Neural cell (in vitro differentiated cells): ENCODE measurements at regions not wholly inside any gene's neighbourhood (a gene's known extent, or its start where the extent isn't known, plus 50 kb on each side); places are given as distances from the start of the nearest gene placed in this dataset.

Source experiments
- H2AFZ ChIP-seq: fragments of 200-600, 300-800 bp; sonication (generic), shearing (Covaris generic); 2 replicates; pipeline ENCODE4 v1.6.0; 2014; ENCODE audit warnings: low read depth, mild to moderate bottlenecking, antibody characterized with exemption, low read length, moderate library complexity
- H3F3A ChIP-seq: fragments of 200-600 bp; shearing (Covaris generic); 2 replicates; pipeline ENCODE4 v1.6.1; 2016; ENCODE audit warnings: mild to moderate bottlenecking, moderate library complexity, mixed read lengths, antibody characterized with exemption, low read length; ENCODE audit not compliant: insufficient read depth, poor library complexity, severe bottlenecking
- H3K27ac ChIP-seq: fragments of 200-600, 300-800 bp; sonication (generic), shearing (Covaris generic); 2 replicates; pipeline ENCODE4 v1.5.1; 2014; ENCODE audit warnings: mild to moderate bottlenecking, low read length, moderate library complexity
- H3K27me3 ChIP-seq: fragments of 300-800, 200-600 bp; sonication (generic), shearing (Covaris generic); 2 replicates; pipeline ENCODE4 v1.6.0; 2014; ENCODE audit warnings: mild to moderate bottlenecking, low read depth, low read length, moderate library complexity; ENCODE audit not compliant: insufficient read depth
- H3K36me3 ChIP-seq: fragments of 300-800, 200-600 bp; sonication (generic), shearing (Covaris generic); 2 replicates; pipeline ENCODE4 v1.5.1; 2014; ENCODE audit warnings: mild to moderate bottlenecking, antibody characterized with exemption, low read length, moderate library complexity; ENCODE audit not compliant: insufficient read depth
- H3K4me2 ChIP-seq: fragments of 300-800, 200-600 bp; sonication (generic), shearing (Covaris generic); 2 replicates; pipeline ENCODE4 v1.6.0; 2014; ENCODE audit warnings: mild to moderate bottlenecking, low read length
- H3K4me3 ChIP-seq: fragments of 300-800, 200-600 bp; sonication (generic), shearing (Covaris generic); 2 replicates; pipeline ENCODE4 v1.5.1; 2014; ENCODE audit warnings: mild to moderate bottlenecking, low read length, moderate library complexity
- H3K79me2 ChIP-seq: fragments of 200-600 bp; shearing (Covaris generic); replicated peaks from 2 replicates; pipeline ENCODE4 v1.6.0; 2014; ENCODE audit warnings: mild to moderate bottlenecking, low read length, moderate library complexity; ENCODE audit not compliant: insufficient read depth
- H3K9ac ChIP-seq: fragments of 300-800, 200-600 bp; sonication (generic), shearing (Covaris generic); 2 replicates; pipeline ENCODE4 v1.6.1; 2016; ENCODE audit warnings: mild to moderate bottlenecking, low read length, mixed read lengths
- H3K9me2 ChIP-seq: fragments of 200-600 bp; shearing (Covaris generic); 2 replicates; pipeline ENCODE4 v1.6.1; 2016; ENCODE audit warnings: mild to moderate bottlenecking, low read length, mixed read lengths; ENCODE audit not compliant: insufficient read depth
- H3K9me3 ChIP-seq: fragments of 200-600, 300-800 bp; sonication (generic), shearing (Covaris generic); 2 replicates; pipeline ENCODE4 v1.6.1; 2016; ENCODE audit warnings: mild to moderate bottlenecking, mixed run types, low read length, moderate library complexity, mixed read lengths
- H4K20me1 ChIP-seq: fragments of 200-600 bp; shearing (Covaris generic); 2 replicates; pipeline ENCODE4 v1.6.1; 2016; ENCODE audit warnings: mild to moderate bottlenecking, mixed run types; ENCODE audit not compliant: insufficient read depth
- CTCF ChIP-seq: fragments of 450-650 bp; IDR thresholded peaks from 2 replicates; pipeline ENCODE4 v1.5.1; 2014; ENCODE audit warnings: antibody characterized with exemption, mild to moderate bottlenecking, moderate library complexity; ENCODE audit not compliant: poor library complexity, severe bottlenecking
- EP300 ChIP-seq: fragments of 450-650 bp; conservative IDR thresholded peaks from 2 replicates; pipeline ENCODE4 v1.6.1; 2014; ENCODE audit warnings: antibody characterized with exemption, mild to moderate bottlenecking, moderate library complexity; ENCODE audit not compliant: poor library complexity, severe bottlenecking
- EZH2 ChIP-seq: fragments of 200-600, 300-800 bp; shearing (Covaris generic), sonication (generic); IDR thresholded peaks from 2 replicates; pipeline ENCODE4 v1.6.1; 2014; ENCODE audit warnings: antibody characterized with exemption, low read length, borderline replicate concordance, mild to moderate bottlenecking; ENCODE audit not compliant: insufficient read depth, poor library complexity, severe bottlenecking
- MXI1 ChIP-seq: fragments of 450-650 bp; conservative IDR thresholded peaks from 2 replicates; pipeline ENCODE4 v1.6.1; 2014; ENCODE audit warnings: antibody characterized with exemption, mild to moderate bottlenecking; ENCODE audit not compliant: poor library complexity, severe bottlenecking
- POLR2AphosphoS5 ChIP-seq: IDR thresholded peaks from 2 replicates; pipeline ENCODE4 v1.6.1; 2012
- REST ChIP-seq: IDR thresholded peaks from 2 replicates; pipeline ENCODE4 v1.6.1; 2012; ENCODE audit warnings: borderline replicate concordance
- SMC3 ChIP-seq: fragments of 450-650 bp; conservative IDR thresholded peaks from 2 replicates; pipeline ENCODE4 v1.6.1; 2014; ENCODE audit warnings: antibody characterized with exemption, mild to moderate bottlenecking, moderate library complexity; ENCODE audit not compliant: poor library complexity
- TAF1 ChIP-seq: IDR thresholded peaks from 2 replicates; pipeline ENCODE4 v1.6.1; 2012; ENCODE audit warnings: low read depth

GRCh38 chr12:103102225-103102744 lies 144.8 kb downstream of the ASCL1 start (continued):
- TF ChIP-seq REST: no peak
- TF ChIP-seq EZH2: no peak
- no peak for TF ChIP-seq MXI1

- no peaks in the 10 kb centered on the region for H3K27me3 ChIP-seq
- no peak overlapping the region for H3K4me2 ChIP-seq
- TF ChIP-seq EZH2 (no peak), EP300 (no peak), REST (no peak), POLR2AphosphoS5 (no peak), CTCF (no peak), MXI1 (no peak), SMC3 (no peak), TAF1 (no peak)
- no peak overlapping the region for H3K9ac ChIP-seq
- no peaks in the 10 kb centered on the region for H3K79me2 ChIP-seq
- H3K4me3 ChIP-seq: no peak overlapping the region
- no peaks in the 10 kb centered on the region for H3K9me2 ChIP-seq
- no peaks in the 10 kb centered on the region for H4K20me1 ChIP-seq
- H3K36me3 ChIP-seq: no peaks in the 10 kb centered on the region
- no peaks in the 10 kb centered on the region for H3F3A ChIP-seq
- H3K27ac ChIP-seq: no peak overlapping the region
- H2AFZ ChIP-seq: no peak overlapping the region
- peaks cover 2% of the 10 kb centered on the region for H3K9me3 ChIP-seq
Observed at GRCh38 chr12:103105971-103106597, 148.6 kb downstream of the ASCL1 start.
